NT2/D1 (cell line): ENCODE measurements at regions not wholly inside any gene's neighbourhood (a gene's known extent, or its start where the extent isn't known, plus 50 kb on each side); places are given as distances from the start of the nearest gene placed in this dataset.

Experiments
- DNase-seq: peaks from one replicate; pipeline ENCODE4 v3.0.0-alpha.2; 2011; ENCODE audit warnings: low read depth, low spot score
- H3K27me3 ChIP-seq: 2 replicates; pipeline ENCODE4 v1.6.0; 2011; ENCODE audit warnings: mild to moderate bottlenecking; ENCODE audit not compliant: insufficient read length, insufficient read depth
- H3K36me3 ChIP-seq: 2 replicates; pipeline ENCODE4 v1.6.1; 2011; ENCODE audit warnings: mild to moderate bottlenecking, low read length, mixed read lengths; ENCODE audit not compliant: insufficient read depth, insufficient read length
- H3K4me1 ChIP-seq: 2 replicates; pipeline ENCODE4 v1.5.1; 2011; ENCODE audit not compliant: insufficient read depth, insufficient read length
- H3K4me3 ChIP-seq: 2 replicates; pipeline ENCODE4 v1.5.1; 2011; ENCODE audit warnings: low read depth; ENCODE audit not compliant: insufficient read length
- H3K9ac ChIP-seq: 2 replicates; pipeline ENCODE4 v1.6.0; 2011; ENCODE audit warnings: low read depth; ENCODE audit not compliant: insufficient read length
- H3K9me3 ChIP-seq: 2 replicates; pipeline ENCODE4 v1.5.1; 2011; ENCODE audit warnings: mild to moderate bottlenecking, low read length; ENCODE audit not compliant: insufficient read depth
- SUZ12 ChIP-seq: IDR thresholded peaks from 2 replicates; pipeline ENCODE4 v1.6.1; 2011; ENCODE audit not compliant: insufficient read length, insufficient read depth; ENCODE audit errors: extremely low read depth
- YY1 ChIP-seq: IDR thresholded peaks from 2 replicates; pipeline ENCODE4 v1.6.1; 2011; ENCODE audit not compliant: insufficient read length, insufficient read depth
- ZNF274 ChIP-seq: IDR thresholded peaks from 2 replicates; pipeline ENCODE4 v1.6.1; 2011; ENCODE audit warnings: mild to moderate bottlenecking, low read depth, low read length

DNA sequence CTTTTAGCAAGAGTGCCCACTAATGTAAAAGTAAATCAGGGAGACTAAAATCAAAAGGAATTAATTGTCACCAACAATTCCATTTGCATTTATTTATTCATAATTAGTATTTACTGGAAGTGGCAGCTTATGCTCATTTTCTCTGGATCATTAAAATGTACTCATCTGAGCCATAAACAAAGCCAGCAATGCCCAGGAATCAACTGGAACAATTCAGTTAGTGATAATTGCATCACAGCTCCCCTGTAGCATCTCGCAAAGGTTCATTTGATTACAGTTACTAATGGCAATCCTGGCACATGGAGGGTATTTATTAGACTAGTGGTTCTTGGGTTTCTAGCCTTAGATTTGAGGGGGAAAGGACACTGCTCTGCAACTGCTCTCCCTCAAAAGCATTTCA, 92.7 kb upstream of the C1orf21 start:
- no peak for DNase-seq
- Histone ChIP-seq H3K36me3 (no peaks in the 10 kb centered on the region), H3K27me3 (no peaks in the 10 kb centered on the region), H3K4me3 (no peak overlapping the region), H3K9ac (no peak overlapping the region), H3K9me3 (peaks cover 26% of the 10 kb centered on the region), H3K4me1 (no peaks in the 10 kb centered on the region)
- TF ChIP-seq SUZ12 (no peak), YY1 (no peak), ZNF274 (no peak)

DNA sequence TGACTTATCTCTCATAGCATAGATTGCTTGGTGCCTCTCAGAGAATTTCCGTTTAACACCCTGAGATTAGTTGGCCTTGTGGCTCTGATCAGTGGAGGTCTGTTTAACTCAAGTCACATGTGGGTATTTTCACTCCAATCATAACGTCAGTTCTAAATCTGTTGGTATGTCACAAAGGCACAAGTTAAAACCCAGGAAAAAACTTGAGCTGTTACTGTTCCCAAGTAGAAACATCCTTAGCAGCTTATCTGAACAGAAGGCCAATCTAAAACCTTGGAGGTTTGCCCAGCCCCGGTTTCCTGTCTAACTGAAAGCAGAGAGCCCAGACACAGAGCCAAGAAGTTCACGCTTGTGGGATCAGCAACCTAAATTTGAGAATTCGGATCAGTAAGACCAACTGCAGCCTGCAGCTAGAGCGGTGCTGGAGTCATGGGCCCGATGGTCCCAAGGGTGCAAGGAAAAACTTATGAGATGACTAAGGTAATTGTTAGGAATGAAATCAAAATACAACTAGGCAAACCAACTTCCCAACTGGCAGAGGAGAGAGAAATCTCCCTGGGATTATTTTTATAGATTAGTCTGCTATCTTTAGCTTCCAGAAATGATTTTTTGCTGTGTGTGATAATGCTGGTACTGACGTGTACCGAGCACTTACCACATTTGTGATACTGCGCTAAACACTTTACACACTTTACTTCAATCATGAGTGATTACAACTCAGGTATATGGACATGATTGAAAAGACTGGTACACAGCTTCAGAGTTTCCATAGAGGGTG, 90.2 kb upstream of the C1orf21 start:
- no peaks in the 10 kb centered on the region for H3K36me3 ChIP-seq
- no peaks in the 10 kb centered on the region for H3K4me1 ChIP-seq
- no peak for TF ChIP-seq YY1
- no peak for TF ChIP-seq ZNF274
- no peak for TF ChIP-seq SUZ12
- no peak for DNase-seq
- H3K9ac ChIP-seq: no peak overlapping the region
- H3K27me3 ChIP-seq: no peaks in the 10 kb centered on the region
- H3K4me3 ChIP-seq: no peak overlapping the region
- H3K9me3 ChIP-seq: 0 out of 2 replicates have a peak, but pooled peaks cover under 1% of the 10 kb centered on the region

DNA sequence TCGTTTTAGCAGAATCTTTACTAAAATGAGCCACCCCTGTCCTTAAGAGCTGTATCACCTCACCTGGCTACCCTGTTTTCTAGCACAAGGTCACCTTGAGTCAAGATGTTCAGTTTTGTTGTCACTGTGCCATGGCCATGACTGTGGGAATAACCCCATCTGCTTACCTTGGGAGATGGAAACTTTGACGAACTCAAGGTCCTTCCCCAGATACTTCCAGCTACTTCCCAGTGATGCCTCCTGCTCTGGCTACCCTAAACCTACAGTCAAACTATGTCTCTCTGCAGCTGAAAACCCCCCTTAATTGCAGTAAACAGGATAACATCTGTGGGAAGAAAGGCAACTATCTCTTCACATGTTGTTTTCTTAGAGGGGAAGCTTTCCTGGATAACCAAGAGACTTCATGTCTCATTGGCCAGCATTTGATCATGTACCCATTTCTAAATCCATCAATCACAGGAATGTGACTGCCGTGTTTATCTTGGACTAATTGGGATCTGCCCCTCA, 89.5 kb upstream of the C1orf21 start:
- no peak for DNase-seq
- H3K9ac ChIP-seq: no peak overlapping the region
- H3K36me3 ChIP-seq: no peaks in the 10 kb centered on the region
- TF ChIP-seq YY1 (no peak), SUZ12 (no peak), ZNF274 (no peak)
- H3K4me1 ChIP-seq: no peaks in the 10 kb centered on the region
- no peak overlapping the region for H3K4me3 ChIP-seq
- no peaks in the 10 kb centered on the region for H3K27me3 ChIP-seq
- no peaks in the 10 kb centered on the region for H3K9me3 ChIP-seq

DNA sequence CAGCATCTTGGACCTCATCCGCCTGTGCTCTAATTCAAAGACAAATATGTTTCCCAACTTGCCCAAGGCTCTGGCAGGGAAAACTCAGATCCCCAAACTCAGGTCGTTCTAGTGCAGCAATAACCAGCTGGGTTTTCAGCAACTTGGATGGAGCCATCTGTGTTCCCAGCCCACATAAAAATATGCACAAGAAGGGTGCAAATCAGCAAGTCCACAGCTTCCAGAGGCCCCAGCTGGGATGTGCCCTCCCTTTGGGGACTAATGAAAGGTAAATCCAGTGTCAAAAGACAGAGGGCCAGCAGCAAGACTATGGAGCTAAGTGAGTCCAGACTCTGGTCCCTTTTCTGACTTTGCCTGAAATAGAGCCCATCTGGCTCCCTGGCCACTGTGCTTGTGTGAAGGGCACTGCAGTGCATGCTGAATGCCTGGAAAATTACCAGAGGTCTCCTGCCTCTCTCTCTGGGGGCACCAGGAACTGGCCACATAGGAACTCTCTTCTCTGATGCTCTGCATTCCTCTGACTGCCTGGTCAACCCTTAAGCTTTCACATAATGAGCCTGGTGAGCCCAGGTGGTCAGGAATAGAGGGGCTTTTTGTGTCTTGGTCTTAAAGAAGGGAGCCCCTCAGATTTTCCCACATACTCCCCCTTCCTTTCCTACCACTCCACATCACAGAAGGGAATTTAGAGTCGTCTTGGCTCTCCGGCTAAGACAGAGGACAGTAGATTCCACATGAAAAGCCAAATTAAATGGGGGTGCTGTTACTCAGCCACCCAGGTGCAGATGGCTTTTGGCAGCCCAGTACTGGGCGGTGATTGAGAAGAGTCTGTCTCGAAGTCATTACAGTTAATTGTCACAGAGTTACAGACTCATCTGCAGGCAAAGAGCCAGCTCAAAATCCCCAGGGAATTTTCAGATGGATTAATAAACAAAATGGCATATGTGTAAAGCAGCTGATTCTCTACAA, 88.1 kb upstream of the C1orf21 start:
- Histone ChIP-seq H3K36me3 (no peaks in the 10 kb centered on the region), H3K4me3 (no peak overlapping the region), H3K9ac (no peak overlapping the region), H3K27me3 (no peaks in the 10 kb centered on the region), H3K9me3 (0 out of 2 replicates have a peak, but pooled peaks cover 4% of the 10 kb centered on the region), H3K4me1 (no peaks in the 10 kb centered on the region)
- no peak for TF ChIP-seq YY1
- TF ChIP-seq SUZ12: no peak
- no peak for TF ChIP-seq ZNF274
- DNase-seq: no peak

DNA sequence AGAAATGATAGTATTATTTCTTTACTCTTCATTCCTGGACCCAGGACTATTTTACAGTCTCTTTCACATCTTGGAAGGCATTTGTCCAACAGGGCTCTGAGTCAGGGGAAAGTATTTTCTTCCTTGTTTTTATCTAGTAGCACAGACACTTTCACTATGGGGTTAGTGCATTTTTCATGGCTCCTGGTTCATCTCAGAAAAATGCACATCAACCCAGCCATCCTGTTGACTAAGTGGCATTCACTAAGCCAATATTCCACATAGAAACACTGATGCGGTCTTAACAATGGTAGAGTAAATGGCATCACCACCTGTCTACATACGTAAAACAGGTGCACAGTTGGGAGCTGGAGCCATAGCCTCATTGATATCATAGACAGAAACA, 87.4 kb upstream of the C1orf21 start:
- TF ChIP-seq ZNF274 (no peak), YY1 (no peak), SUZ12 (no peak)
- Histone ChIP-seq H3K4me1 (no peaks in the 10 kb centered on the region), H3K27me3 (no peaks in the 10 kb centered on the region), H3K4me3 (no peak overlapping the region), H3K9ac (no peak overlapping the region), H3K9me3 (0 out of 2 replicates have a peak, but pooled peaks cover 4% of the 10 kb centered on the region), H3K36me3 (no peaks in the 10 kb centered on the region)
- DNase-seq: no peak

DNA sequence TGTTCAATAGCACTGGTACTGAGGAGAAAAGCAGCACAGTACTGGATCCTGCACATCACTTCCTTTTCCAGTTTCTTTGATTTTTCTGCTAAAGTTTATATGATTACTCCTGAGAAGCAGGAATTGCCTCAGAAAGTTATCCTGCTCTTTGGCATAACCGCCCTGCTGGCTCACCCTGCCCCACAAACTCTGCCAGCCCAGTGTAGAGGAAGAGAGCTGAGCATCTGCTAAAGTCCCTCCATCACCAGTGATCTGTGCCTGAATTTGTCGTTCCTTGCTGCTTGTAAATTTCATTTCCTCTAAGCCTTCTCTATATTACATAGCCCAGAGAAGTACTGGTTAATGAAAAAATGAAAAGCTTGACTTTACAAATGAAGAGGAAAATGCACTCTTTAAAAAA, 87.0 kb upstream of the C1orf21 start:
- Histone ChIP-seq H3K9me3 (0 out of 2 replicates have a peak, but pooled peaks cover 4% of the 10 kb centered on the region), H3K27me3 (no peaks in the 10 kb centered on the region), H3K9ac (no peak overlapping the region), H3K4me1 (no peaks in the 10 kb centered on the region), H3K4me3 (no peak overlapping the region), H3K36me3 (no peaks in the 10 kb centered on the region)
- no peak for DNase-seq
- TF ChIP-seq YY1 (no peak), ZNF274 (no peak), SUZ12 (no peak)
